ENCODE measurements at regions not wholly inside any gene's neighbourhood (a gene's known extent, or its start where the extent isn't known, plus 50 kb on each side); places are given as distances from the start of the nearest gene placed in this dataset.

- TF ChIP-seq TAF1 (IDR thresholded peaks at IDR 0.05; ENCODE audit: borderline replicate concordance, low read depth, low read length) (no peak), POLR2AphosphoS5 (IDR thresholded peaks at IDR 0.05; ENCODE audit: low read depth, low read length) (no peak)
These were observed 401.3 kb downstream of the ENC1 start for GRCh38 chr5:74239261-74239660.
